IMR-90 (cell line): ENCODE measurements at regions not wholly inside any gene's neighbourhood (a gene's known extent, or its start where the extent isn't known, plus 50 kb on each side); places are given as distances from the start of the nearest gene placed in this dataset.

ENCODE experiments used
- BHLHE40 ChIP-seq: fragments of 150-350 bp; IDR thresholded peaks from 2 replicates; pipeline ENCODE4 v1.6.1; 2016; ENCODE audit warnings: mild to moderate bottlenecking, low read depth, low read length
- CEBPB ChIP-seq: IDR thresholded peaks from 2 replicates; pipeline ENCODE4 v1.6.1; 2012; ENCODE audit warnings: low read depth, low read length, improper control_type of control experiment
- CHD1 ChIP-seq: IDR thresholded peaks from 2 replicates; pipeline ENCODE4 v1.6.1; 2012; ENCODE audit warnings: low read depth, low read length, improper control_type of control experiment
- FOS ChIP-seq: fragments of 150-350 bp; IDR thresholded peaks from 2 replicates; pipeline ENCODE4 v1.6.1; 2016; ENCODE audit warnings: low read depth, low read length
- POLR2A ChIP-seq: IDR thresholded peaks from 2 replicates; pipeline ENCODE4 v1.6.1; 2012; ENCODE audit warnings: mild to moderate bottlenecking, low read depth, low read length
- RAD21 ChIP-seq: IDR thresholded peaks from 2 replicates; pipeline ENCODE4 v1.6.1; 2012; ENCODE audit warnings: low read length, improper control_type of control experiment
- RCOR1 ChIP-seq: IDR thresholded peaks from 2 replicates; pipeline ENCODE4 v1.6.1; 2012; ENCODE audit warnings: mild to moderate bottlenecking, low read length, improper control_type of control experiment; ENCODE audit not compliant: insufficient replicate concordance
- TF ChIP-seq, protein P1 (sequence below): conservative IDR thresholded peaks from 2 replicates; pipeline ENCODE4 v1.5.1; 2012; ENCODE audit warnings: mild to moderate bottlenecking, low read depth, low read length, improper control_type of control experiment

DNA sequence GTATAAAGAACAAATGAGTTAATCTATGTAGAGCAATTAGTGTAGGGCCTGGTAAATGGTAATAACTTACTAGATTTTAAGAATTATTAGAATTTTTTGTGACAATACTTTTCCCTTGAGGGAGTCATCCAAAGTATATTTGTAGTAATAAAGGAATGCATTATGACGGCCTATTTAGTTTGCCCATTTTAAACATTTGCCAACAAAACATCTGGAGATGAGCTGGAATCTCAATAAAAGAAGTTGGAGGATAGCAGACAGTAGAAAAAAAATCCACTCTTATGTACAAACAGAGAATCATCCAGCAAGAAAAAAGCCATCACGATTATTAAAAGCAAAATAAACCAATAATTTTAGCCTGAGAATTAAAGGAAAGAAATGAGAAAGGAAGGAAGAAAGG, 567.3 kb upstream of the ADAMTS5 start:
- TF ChIP-seq CEBPB (no peak), RCOR1 (no peak), CHD1 (no peak), FOS (no peak), BHLHE40 (no peak), RAD21 (no peak), POLR2A (no peak)
- TF ChIP-seq, protein P1, sequence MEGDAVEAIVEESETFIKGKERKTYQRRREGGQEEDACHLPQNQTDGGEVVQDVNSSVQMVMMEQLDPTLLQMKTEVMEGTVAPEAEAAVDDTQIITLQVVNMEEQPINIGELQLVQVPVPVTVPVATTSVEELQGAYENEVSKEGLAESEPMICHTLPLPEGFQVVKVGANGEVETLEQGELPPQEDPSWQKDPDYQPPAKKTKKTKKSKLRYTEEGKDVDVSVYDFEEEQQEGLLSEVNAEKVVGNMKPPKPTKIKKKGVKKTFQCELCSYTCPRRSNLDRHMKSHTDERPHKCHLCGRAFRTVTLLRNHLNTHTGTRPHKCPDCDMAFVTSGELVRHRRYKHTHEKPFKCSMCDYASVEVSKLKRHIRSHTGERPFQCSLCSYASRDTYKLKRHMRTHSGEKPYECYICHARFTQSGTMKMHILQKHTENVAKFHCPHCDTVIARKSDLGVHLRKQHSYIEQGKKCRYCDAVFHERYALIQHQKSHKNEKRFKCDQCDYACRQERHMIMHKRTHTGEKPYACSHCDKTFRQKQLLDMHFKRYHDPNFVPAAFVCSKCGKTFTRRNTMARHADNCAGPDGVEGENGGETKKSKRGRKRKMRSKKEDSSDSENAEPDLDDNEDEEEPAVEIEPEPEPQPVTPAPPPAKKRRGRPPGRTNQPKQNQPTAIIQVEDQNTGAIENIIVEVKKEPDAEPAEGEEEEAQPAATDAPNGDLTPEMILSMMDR, result no peak
